ENCODE measurements at regions not wholly inside any gene's neighbourhood (a gene's known extent, or its start where the extent isn't known, plus 50 kb on each side); places are given as distances from the start of the nearest gene placed in this dataset.

GRCh38 chr6:93954584-93954983, 535.2 kb upstream of the EPHA7 start:
- DNase-seq: no peak
- no peaks in the 10 kb centered on the region for H3K9me3 ChIP-seq
- H3K27ac ChIP-seq: no peak overlapping the region
- TF ChIP-seq POLR2A (IDR thresholded peaks at IDR 0.05) (no peak), CTCF (IDR thresholded peaks at IDR 0.05) (no peak)
- H3K4me1 ChIP-seq: no peaks in the 10 kb centered on the region
- WGBS, 2 donors: 84 to 88% methylated on average over 1 of the region's 1 CpG
- intact Hi-C loops (cut with DNase I; ENCODE audit: low total_unique reads): no loop called here
- H3K36me3 ChIP-seq (ENCODE audit: low read depth, missing control alignments): no peaks in the 10 kb centered on the region
- no peak overlapping the region for H3K4me3 ChIP-seq
- no peaks in the 10 kb centered on the region for H3K27me3 ChIP-seq

- no peaks in the 10 kb centered on the region for H3K36me3 ChIP-seq (ENCODE audit: low read depth, missing control alignments)
- no peaks in the 10 kb centered on the region for H3K27me3 ChIP-seq
- H3K4me3 ChIP-seq: no peak overlapping the region
- H3K27ac ChIP-seq: no peak overlapping the region
- H3K9me3 ChIP-seq: no peaks in the 10 kb centered on the region
- no peak for DNase-seq
- intact Hi-C loops (cut with DNase I; ENCODE audit: low total_unique reads): no loop called here
- H3K4me1 ChIP-seq: no peaks in the 10 kb centered on the region
- TF ChIP-seq CTCF (IDR thresholded peaks at IDR 0.05): no peak
- no peak for TF ChIP-seq POLR2A (IDR thresholded peaks at IDR 0.05)
Observed at GRCh38 chr6:93943661-93944060, 524.3 kb upstream of the EPHA7 start.

- Histone ChIP-seq H3K27me3 (no peaks in the 10 kb centered on the region), H3K27ac (no peak overlapping the region), H3K9me3 (no peaks in the 10 kb centered on the region), H3K4me3 (no peak overlapping the region), H3K36me3 (ENCODE audit: low read depth, missing control alignments) (no peaks in the 10 kb centered on the region), H3K4me1 (no peaks in the 10 kb centered on the region)
- DNase-seq: no peak
- WGBS, 2 donors: 54 to 56% methylated on average over 2 of the region's 2 CpGs
- TF ChIP-seq CTCF (IDR thresholded peaks at IDR 0.05) (no peak), POLR2A (IDR thresholded peaks at IDR 0.05) (no peak)
- intact Hi-C loops (cut with DNase I; ENCODE audit: low total_unique reads): no loop called here
Observed at GRCh38 chr6:93940381-93940780, 521.0 kb upstream of the EPHA7 start.

- Histone ChIP-seq H3K27me3 (no peaks in the 10 kb centered on the region), H3K36me3 (ENCODE audit: low read depth, missing control alignments) (no peaks in the 10 kb centered on the region), H3K9me3 (no peaks in the 10 kb centered on the region), H3K27ac (no peak overlapping the region), H3K4me1 (no peaks in the 10 kb centered on the region), H3K4me3 (no peak overlapping the region)
- TF ChIP-seq CTCF (IDR thresholded peaks at IDR 0.05) (no peak), POLR2A (IDR thresholded peaks at IDR 0.05) (no peak)
- WGBS, 2 donors: 75 to 91% methylated on average over 2 of the region's 2 CpGs
- DNase-seq: no peak
- intact Hi-C loops (cut with DNase I; ENCODE audit: low total_unique reads): no loop called here
Observed at GRCh38 chr6:93932175-93932574, 512.8 kb upstream of the EPHA7 start.

- TF ChIP-seq POLR2A (IDR thresholded peaks at IDR 0.05) (no peak), CTCF (IDR thresholded peaks at IDR 0.05) (no peak)
- Histone ChIP-seq H3K27me3 (no peaks in the 10 kb centered on the region), H3K9me3 (no peaks in the 10 kb centered on the region), H3K4me1 (no peaks in the 10 kb centered on the region), H3K36me3 (ENCODE audit: low read depth, missing control alignments) (no peaks in the 10 kb centered on the region), H3K4me3 (no peak overlapping the region), H3K27ac (no peak overlapping the region)
- intact Hi-C loops (cut with DNase I; ENCODE audit: low total_unique reads): no loop called here
- peak; percentile 14 for DNase-seq
- WGBS, 2 donors: 75 to 87% methylated on average over 5 of the region's 5 CpGs
Observed at GRCh38 chr6:93927731-93928130, 508.4 kb upstream of the EPHA7 start.
